ENCODE measurements at regions not wholly inside any gene's neighbourhood (a gene's known extent, or its start where the extent isn't known, plus 50 kb on each side); places are given as distances from the start of the nearest gene placed in this dataset.
"Not testable (repeated sequence)": the region's sequence is repeated elsewhere in the genome, so short reads cannot be mapped to it uniquely, and the experiment has no call there.

DNA sequence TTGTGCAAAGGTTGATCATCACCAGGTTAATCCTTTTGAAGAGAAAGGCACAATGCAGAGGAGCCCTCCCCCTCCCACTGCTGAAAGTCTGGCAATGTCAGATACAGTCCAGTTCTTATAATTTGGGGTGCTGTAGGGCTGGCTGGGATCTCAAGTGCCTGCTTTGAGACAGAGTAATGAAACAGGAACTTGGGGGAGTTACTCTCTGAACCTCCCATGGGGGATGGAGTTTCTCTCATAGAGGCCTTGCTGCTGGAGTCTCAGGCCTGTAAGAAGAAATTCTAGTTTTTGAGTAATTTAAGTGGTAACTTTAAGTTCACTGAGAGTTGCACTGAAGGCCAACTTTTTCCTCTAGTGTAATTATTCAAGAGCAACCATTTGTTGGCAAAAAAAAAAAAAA lies 410.5 kb downstream of the KCNRG start (continued):
- TF ChIP-seq, protein P1, sequence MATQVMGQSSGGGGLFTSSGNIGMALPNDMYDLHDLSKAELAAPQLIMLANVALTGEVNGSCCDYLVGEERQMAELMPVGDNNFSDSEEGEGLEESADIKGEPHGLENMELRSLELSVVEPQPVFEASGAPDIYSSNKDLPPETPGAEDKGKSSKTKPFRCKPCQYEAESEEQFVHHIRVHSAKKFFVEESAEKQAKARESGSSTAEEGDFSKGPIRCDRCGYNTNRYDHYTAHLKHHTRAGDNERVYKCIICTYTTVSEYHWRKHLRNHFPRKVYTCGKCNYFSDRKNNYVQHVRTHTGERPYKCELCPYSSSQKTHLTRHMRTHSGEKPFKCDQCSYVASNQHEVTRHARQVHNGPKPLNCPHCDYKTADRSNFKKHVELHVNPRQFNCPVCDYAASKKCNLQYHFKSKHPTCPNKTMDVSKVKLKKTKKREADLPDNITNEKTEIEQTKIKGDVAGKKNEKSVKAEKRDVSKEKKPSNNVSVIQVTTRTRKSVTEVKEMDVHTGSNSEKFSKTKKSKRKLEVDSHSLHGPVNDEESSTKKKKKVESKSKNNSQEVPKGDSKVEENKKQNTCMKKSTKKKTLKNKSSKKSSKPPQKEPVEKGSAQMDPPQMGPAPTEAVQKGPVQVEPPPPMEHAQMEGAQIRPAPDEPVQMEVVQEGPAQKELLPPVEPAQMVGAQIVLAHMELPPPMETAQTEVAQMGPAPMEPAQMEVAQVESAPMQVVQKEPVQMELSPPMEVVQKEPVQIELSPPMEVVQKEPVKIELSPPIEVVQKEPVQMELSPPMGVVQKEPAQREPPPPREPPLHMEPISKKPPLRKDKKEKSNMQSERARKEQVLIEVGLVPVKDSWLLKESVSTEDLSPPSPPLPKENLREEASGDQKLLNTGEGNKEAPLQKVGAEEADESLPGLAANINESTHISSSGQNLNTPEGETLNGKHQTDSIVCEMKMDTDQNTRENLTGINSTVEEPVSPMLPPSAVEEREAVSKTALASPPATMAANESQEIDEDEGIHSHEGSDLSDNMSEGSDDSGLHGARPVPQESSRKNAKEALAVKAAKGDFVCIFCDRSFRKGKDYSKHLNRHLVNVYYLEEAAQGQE (tag by site-specific recombination; IDR thresholded peaks at IDR 0.05), result no peak
- TF ChIP-seq, protein P2, sequence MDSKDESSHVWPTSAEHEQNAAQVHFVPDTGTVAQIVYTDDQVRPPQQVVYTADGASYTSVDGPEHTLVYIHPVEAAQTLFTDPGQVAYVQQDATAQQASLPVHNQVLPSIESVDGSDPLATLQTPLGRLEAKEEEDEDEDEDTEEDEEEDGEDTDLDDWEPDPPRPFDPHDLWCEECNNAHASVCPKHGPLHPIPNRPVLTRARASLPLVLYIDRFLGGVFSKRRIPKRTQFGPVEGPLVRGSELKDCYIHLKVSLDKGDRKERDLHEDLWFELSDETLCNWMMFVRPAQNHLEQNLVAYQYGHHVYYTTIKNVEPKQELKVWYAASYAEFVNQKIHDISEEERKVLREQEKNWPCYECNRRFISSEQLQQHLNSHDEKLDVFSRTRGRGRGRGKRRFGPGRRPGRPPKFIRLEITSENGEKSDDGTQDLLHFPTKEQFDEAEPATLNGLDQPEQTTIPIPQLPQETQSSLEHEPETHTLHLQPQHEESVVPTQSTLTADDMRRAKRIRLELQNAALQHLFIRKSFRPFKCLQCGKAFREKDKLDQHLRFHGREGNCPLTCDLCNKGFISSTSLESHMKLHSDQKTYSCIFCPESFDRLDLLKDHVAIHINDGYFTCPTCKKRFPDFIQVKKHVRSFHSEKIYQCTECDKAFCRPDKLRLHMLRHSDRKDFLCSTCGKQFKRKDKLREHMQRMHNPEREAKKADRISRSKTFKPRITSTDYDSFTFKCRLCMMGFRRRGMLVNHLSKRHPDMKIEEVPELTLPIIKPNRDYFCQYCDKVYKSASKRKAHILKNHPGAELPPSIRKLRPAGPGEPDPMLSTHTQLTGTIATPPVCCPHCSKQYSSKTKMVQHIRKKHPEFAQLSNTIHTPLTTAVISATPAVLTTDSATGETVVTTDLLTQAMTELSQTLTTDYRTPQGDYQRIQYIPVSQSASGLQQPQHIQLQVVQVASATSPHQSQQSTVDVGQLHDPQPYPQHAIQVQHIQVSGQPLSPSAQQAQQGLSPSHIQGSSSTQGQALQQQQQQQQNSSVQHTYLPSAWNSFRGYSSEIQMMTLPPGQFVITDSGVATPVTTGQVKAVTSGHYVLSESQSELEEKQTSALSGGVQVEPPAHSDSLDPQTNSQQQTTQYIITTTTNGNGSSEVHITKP (tag by site-specific recombination; IDR thresholded peaks at IDR 0.05), result no peak
- TF ChIP-seq ZNF514 (tag by site-specific recombination; IDR thresholded peaks at IDR 0.05) (no peak), ZNF677 (tag by site-specific recombination; IDR thresholded peaks at IDR 0.05) (no peak), ZNF416 (tag by site-specific recombination; IDR thresholded peaks at IDR 0.05) (no peak)

DNA sequence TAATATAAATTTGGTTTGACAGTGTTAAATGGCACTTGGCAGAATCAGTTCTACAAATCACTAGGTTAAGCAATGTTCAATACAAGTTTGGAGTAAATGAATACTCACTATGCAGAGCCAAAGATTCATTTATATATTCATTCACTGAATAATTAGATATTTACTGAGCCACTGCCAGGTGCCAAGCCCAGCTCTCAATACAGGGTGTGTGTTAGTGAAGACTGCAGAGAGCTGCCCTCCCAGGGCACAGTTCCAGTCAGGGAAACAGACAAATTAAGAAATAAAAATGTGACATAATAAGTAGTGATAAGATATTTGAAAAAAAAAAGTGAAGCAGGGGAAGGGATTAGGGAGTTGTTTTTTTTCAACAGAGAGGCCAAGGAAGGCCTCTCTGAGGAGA lies 411.7 kb downstream of the KCNRG start:
- TF ChIP-seq ZNF777 (tag by site-specific recombination; IDR thresholded peaks at IDR 0.05; ENCODE audit: borderline replicate concordance) (no peak), ZNF837 (tag by site-specific recombination; IDR thresholded peaks at IDR 0.05) (no peak), SP3 (tag by site-specific recombination; IDR thresholded peaks at IDR 0.05) (no peak)
- CTCF ChIA-PET, result no interaction called here
- POLR2A ChIA-PET, result no interaction called here
- H3K36me3 ChIP-seq (ENCODE audit: control insufficient read depth in 2 of 2, insufficient read depth in 1 of 2, low read length in 2 of 2), result no peaks in the 10 kb centered on the region
- no peak overlapping the region for H3K27ac ChIP-seq (ENCODE audit: extremely low read depth, low read depth, low read length)
- no peak overlapping the region for H3K4me3 ChIP-seq (ENCODE audit: low read depth, low read length)
- no peaks in the 10 kb centered on the region for H3K4me1 ChIP-seq (ENCODE audit: control insufficient read depth, insufficient read depth, low read length)
- no peaks in the 10 kb centered on the region for H3K9me3 ChIP-seq (ENCODE audit: control insufficient read depth, insufficient read depth, low read depth, low read length)

DNA sequence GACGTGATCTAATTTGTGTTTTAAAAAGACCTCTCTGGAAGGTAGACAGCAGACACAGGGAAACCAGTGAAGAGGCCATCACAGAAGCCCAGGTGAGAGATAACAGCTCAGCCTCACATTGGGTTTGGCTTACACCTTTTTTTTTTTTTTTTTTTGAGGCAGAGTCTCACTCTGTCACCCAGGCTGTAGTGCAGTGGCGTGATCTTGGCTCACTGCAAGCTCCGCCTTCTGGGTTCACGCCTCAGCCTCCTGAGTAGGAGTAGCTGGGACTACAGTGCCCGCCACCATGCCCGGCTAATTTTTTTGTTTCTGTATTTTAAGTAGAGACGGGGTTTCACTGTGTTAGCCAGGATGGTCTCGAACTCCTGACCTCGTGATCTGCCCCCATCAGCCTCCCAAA lies 412.3 kb downstream of the KCNRG start:
- POLR2A ChIA-PET; H3K9me3 ChIP-seq (ENCODE audit: control insufficient read depth, insufficient read depth, low read depth, low read length); CTCF ChIA-PET; H3K4me1 ChIP-seq (ENCODE audit: control insufficient read depth, insufficient read depth, low read length); H3K4me3 ChIP-seq (ENCODE audit: low read depth, low read length); H3K36me3 ChIP-seq (ENCODE audit: control insufficient read depth in 2 of 2, insufficient read depth in 1 of 2, low read length in 2 of 2); H3K27ac ChIP-seq (ENCODE audit: extremely low read depth, low read depth, low read length): not testable (repeated sequence)

DNA sequence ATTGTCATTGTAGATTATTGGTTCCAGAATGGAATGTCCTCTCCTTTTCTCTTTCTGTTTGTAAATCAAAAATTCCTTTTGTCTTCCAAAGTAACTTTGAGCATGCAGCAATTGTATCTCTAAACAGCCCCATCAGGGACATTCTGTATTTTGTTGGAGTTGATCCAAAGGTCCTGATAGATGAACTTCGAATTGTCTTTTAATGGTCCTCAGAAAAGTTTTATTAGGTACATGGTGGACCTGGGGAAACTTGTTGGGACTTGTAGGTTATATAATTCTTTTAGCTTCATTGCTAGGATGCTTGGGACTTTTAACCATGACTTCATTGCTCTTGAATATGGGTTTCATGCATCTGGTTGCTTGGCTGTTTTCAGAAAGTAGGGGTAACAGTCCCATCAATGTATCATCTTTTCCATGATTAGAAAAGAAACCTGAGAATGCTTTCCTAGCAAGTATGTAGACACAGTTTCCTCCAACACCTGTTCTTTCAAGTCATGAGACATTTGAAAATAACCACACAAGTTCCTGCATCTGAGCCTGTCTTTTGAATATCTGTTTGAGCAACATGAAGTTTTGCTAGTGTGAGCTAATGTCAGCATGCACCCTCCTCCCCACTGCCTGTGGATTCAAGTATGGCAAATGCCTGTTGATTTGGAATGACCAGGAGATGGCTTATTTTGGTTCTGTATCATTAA lies 413.1 kb downstream of the KCNRG start:
- Histone ChIP-seq H3K9me3 (ENCODE audit: control insufficient read depth, insufficient read depth, low read depth, low read length) (no peaks in the 10 kb centered on the region), H3K4me1 (ENCODE audit: control insufficient read depth, insufficient read depth, low read length) (no peaks in the 10 kb centered on the region), H3K4me3 (ENCODE audit: low read depth, low read length) (no peak overlapping the region), H3K36me3 (ENCODE audit: control insufficient read depth in 2 of 2, insufficient read depth in 1 of 2, low read length in 2 of 2) (no peaks in the 10 kb centered on the region), H3K27ac (ENCODE audit: extremely low read depth, low read depth, low read length) (no peak overlapping the region)
- TF ChIP-seq ZNF23 (tag by site-specific recombination; IDR thresholded peaks at IDR 0.05; ENCODE audit: borderline replicate concordance) (no peak), SCRT2 (tag by site-specific recombination; IDR thresholded peaks at IDR 0.05) (peak; percentile 86), ZNF510 (tag by site-specific recombination; IDR thresholded peaks at IDR 0.05; ENCODE audit: insufficient replicate concordance) (no peak), MYNN (tag by site-specific recombination; IDR thresholded peaks at IDR 0.05; ENCODE audit: borderline replicate concordance) (no peak), SCRT1 (tag by site-specific recombination; IDR thresholded peaks at IDR 0.05; ENCODE audit: borderline replicate concordance) (peak; percentile 12; the same call in 1 of the 2 replicates), ZSCAN30 (tag by site-specific recombination; IDR thresholded peaks at IDR 0.05) (no peak)
- CTCF ChIA-PET, result interaction anchor here (0.7 kb wide), 1 partner anchor 53 kb away, joined by 3 read pairs; no protein-coding TSS in a partner anchor
- POLR2A ChIA-PET, result no interaction called here

All from HEK293 (cell line).